Keratinocyte (primary cell): ENCODE measurements at regions not wholly inside any gene's neighbourhood (a gene's known extent, or its start where the extent isn't known, plus 50 kb on each side); places are given as distances from the start of the nearest gene placed in this dataset.
"Not testable (repeated sequence)": the region's sequence is repeated elsewhere in the genome, so short reads cannot be mapped to it uniquely, and the experiment has no call there.

Source experiments
- EZH2 ChIP-seq: IDR thresholded peaks from one replicate; pipeline ENCODE4 v1.6.1; 2012; ENCODE audit warnings: inconsistent platforms, mild to moderate bottlenecking, low read length, moderate library complexity
- TF ChIP-seq, protein P1 (sequence below), 3 experiments: IDR thresholded peaks in 1 of 3; conservative IDR thresholded peaks in 1 of 3; optimal IDR thresholded peaks in 1 of 3; 2 replicates in 2 of 3; 3 replicates in 1 of 3; pipeline versions ENCODE3 to v1.5.1; 2011; ENCODE audit warnings: low read length in 3 of 3, mild to moderate bottlenecking in 3 of 3, moderate library complexity in 2 of 3, control low read depth in 1 of 3, inconsistent platforms in 1 of 3; ENCODE audit not compliant: insufficient read depth in 2 of 3; ENCODE audit errors: extremely low read depth in 1 of 3

DNA sequence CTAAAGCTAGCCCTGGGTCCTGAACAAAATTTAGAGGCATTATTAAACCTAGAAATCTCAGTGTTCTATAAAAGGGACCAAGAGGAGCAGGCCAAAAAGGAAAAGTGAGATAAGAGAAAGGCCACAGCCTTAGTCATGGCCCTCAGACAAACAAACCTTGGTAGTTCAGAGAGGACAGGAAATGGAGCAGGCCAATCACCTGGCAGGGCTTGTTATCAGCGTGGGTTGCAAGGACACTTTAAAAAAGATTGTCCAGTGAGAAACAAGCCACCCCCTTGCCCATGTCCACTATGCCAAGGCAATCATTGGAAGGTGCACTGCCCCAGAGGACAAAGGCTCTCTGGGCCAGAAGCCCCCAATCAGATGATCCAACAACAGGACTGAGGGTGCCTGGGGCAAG is 213.3 kb upstream of the CXADR start:
- TF ChIP-seq, protein P1, sequence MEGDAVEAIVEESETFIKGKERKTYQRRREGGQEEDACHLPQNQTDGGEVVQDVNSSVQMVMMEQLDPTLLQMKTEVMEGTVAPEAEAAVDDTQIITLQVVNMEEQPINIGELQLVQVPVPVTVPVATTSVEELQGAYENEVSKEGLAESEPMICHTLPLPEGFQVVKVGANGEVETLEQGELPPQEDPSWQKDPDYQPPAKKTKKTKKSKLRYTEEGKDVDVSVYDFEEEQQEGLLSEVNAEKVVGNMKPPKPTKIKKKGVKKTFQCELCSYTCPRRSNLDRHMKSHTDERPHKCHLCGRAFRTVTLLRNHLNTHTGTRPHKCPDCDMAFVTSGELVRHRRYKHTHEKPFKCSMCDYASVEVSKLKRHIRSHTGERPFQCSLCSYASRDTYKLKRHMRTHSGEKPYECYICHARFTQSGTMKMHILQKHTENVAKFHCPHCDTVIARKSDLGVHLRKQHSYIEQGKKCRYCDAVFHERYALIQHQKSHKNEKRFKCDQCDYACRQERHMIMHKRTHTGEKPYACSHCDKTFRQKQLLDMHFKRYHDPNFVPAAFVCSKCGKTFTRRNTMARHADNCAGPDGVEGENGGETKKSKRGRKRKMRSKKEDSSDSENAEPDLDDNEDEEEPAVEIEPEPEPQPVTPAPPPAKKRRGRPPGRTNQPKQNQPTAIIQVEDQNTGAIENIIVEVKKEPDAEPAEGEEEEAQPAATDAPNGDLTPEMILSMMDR (optimal IDR thresholded peaks at IDR 0.05 in 1 of 3, IDR thresholded peaks at IDR 0.05 in 1 of 3, conservative IDR thresholded peaks at IDR 0.05 in 1 of 3; ENCODE audit: extremely low read depth in 1 of 3, insufficient read depth in 2 of 3, low read length in 3 of 3) = not testable (repeated sequence)
- TF ChIP-seq EZH2 = not testable (repeated sequence)
